HG02610 (cell line): ENCODE measurements at regions not wholly inside any gene's neighbourhood (a gene's known extent, or its start where the extent isn't known, plus 50 kb on each side); places are given as distances from the start of the nearest gene placed in this dataset.
"Not testable (repeated sequence)": the region's sequence is repeated elsewhere in the genome, so short reads cannot be mapped to it uniquely, and the experiment has no call there.

Experiments
- ATAC-seq: cut with Tn5 transposase; IDR thresholded peaks from one replicate; pipeline ENCODE4 v1.9.1; 2021; ENCODE audit warnings: mild to moderate bottlenecking, moderate library complexity; ENCODE audit not compliant: unreplicated experiment

- ATAC-seq, result no peak
Measured at GRCh38 chr11:42417691-42418090, 894.1 kb upstream of the API5 start.

- ATAC-seq, result no peak
Measured at GRCh38 chr11:42422090-42422489, 889.7 kb upstream of the API5 start.

- not testable (repeated sequence) for ATAC-seq
Measured at GRCh38 chr11:42434911-42435310, 876.9 kb upstream of the API5 start.

- ATAC-seq, result no peak
Measured at GRCh38 chr11:42444406-42444805, 867.4 kb upstream of the API5 start.

GRCh38 chr11:42462558-42463310 is 849.1 kb upstream of the API5 start:
- no peak for ATAC-seq

- ATAC-seq, result no peak
Measured at GRCh38 chr11:42465623-42466022, 846.2 kb upstream of the API5 start.

GRCh38 chr11:42473106-42473505 is 838.7 kb upstream of the API5 start:
- ATAC-seq, result no peak

GRCh38 chr11:42482822-42483221 is 829.0 kb upstream of the API5 start:
- ATAC-seq, result no peak

GRCh38 chr11:42490506-42490905 is 821.3 kb upstream of the API5 start:
- ATAC-seq, result no peak

GRCh38 chr11:42494459-42494858 is 817.3 kb upstream of the API5 start:
- ATAC-seq, result no peak

- no peak for ATAC-seq
Measured at GRCh38 chr11:42498971-42499370, 812.8 kb upstream of the API5 start.

- no peak for ATAC-seq
Measured at GRCh38 chr11:42502151-42502550, 809.6 kb upstream of the API5 start.

- ATAC-seq, result no peak
Measured at GRCh38 chr11:42521994-42522393, 789.8 kb upstream of the API5 start.

GRCh38 chr11:42524534-42525227 is 787.1 kb upstream of the API5 start:
- peak; percentile 98 for ATAC-seq

GRCh38 chr11:42526426-42526825 is 785.4 kb upstream of the API5 start:
- no peak for ATAC-seq

GRCh38 chr11:42528471-42528870 is 783.3 kb upstream of the API5 start:
- no peak for ATAC-seq

- ATAC-seq, result no peak
Measured at GRCh38 chr11:42528911-42529310, 782.9 kb upstream of the API5 start.

- no peak for ATAC-seq
Measured at GRCh38 chr11:42536611-42537360, 775.0 kb upstream of the API5 start.

GRCh38 chr11:42542336-42542735 is 769.5 kb upstream of the API5 start:
- no peak for ATAC-seq

- no peak for ATAC-seq
Measured at GRCh38 chr11:42543844-42544419, 767.9 kb upstream of the API5 start.

GRCh38 chr11:42544726-42545125 is 767.1 kb upstream of the API5 start:
- no peak for ATAC-seq
